ENCODE measurements at regions not wholly inside any gene's neighbourhood (a gene's known extent, or its start where the extent isn't known, plus 50 kb on each side); places are given as distances from the start of the nearest gene placed in this dataset.

DNA sequence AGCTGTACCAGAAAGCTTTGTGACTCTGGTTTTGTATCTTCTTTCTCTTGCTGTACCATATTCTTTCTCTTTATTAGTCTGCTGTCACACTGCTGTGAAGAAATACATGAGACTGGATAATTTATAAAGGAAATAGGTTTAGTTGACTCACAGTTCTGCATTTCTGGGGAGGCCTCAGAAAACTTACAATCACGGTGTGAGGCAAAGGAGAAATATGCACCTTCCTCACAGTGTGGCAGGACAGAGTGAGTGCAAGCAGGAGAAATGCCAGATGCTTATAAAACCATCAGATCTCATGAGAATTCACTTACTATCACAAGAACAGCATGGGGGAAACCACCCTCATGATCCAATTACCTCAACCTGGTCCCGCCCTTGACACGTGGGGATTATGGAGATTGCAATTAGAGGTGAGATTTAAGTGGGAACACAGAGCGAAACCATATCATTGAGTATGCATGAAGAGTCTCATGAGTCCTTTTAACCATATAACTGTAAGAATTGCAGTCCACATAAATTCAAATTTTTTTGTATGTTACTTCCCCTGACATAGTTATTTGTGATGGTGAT, 67.4 kb upstream of the INPP4B start:
- no peaks in the 10 kb centered on the region for H3K9me3 ChIP-seq (ENCODE audit: control insufficient read depth, low read depth, low read length)
- Mint-ChIP-seq H3K36me3 (ENCODE audit: insufficient read depth in 1 of 3, low read depth in 3 of 3) (no peaks in the 10 kb centered on the region; a peak in 1 of 7 replicates), H3K27me3 (ENCODE audit: low read depth) (no peaks in the 10 kb centered on the region), H3K4me3 (no peak overlapping the region), H3K4me1 (no peaks in the 10 kb centered on the region), H3K9me3 (peaks cover 0 to 3% of the 10 kb centered on the region in 2 experiments; a peak in 1 of 5 replicates), H3K27ac (no peak overlapping the region)
- H3K4ac ChIP-seq (ENCODE audit: low read depth, low read length): no peak overlapping the region
- no peak overlapping the region for H2AFZ ChIP-seq (ENCODE audit: low read length)
- TF ChIP-seq, protein P1, sequence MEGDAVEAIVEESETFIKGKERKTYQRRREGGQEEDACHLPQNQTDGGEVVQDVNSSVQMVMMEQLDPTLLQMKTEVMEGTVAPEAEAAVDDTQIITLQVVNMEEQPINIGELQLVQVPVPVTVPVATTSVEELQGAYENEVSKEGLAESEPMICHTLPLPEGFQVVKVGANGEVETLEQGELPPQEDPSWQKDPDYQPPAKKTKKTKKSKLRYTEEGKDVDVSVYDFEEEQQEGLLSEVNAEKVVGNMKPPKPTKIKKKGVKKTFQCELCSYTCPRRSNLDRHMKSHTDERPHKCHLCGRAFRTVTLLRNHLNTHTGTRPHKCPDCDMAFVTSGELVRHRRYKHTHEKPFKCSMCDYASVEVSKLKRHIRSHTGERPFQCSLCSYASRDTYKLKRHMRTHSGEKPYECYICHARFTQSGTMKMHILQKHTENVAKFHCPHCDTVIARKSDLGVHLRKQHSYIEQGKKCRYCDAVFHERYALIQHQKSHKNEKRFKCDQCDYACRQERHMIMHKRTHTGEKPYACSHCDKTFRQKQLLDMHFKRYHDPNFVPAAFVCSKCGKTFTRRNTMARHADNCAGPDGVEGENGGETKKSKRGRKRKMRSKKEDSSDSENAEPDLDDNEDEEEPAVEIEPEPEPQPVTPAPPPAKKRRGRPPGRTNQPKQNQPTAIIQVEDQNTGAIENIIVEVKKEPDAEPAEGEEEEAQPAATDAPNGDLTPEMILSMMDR (conservative IDR thresholded peaks at IDR 0.05): no peak
- H2BK12ac ChIP-seq (ENCODE audit: insufficient read length, low read depth, low read length): no peak overlapping the region
- no peaks in the 10 kb centered on the region for H3K23me2 ChIP-seq (ENCODE audit: insufficient read length, low read depth, low read length, poor library complexity, severe bottlenecking)
- no peak overlapping the region for H3K27ac ChIP-seq (ENCODE audit: insufficient read length, low read depth, low read length)
- H3K9ac ChIP-seq (ENCODE audit: extremely low read depth, insufficient read length, low read length): no peak overlapping the region
- H3K27me3 ChIP-seq (ENCODE audit: insufficient read depth, low read length): no peaks in the 10 kb centered on the region
- H3K79me2 ChIP-seq (ENCODE audit: insufficient read depth, low read length): no peaks in the 10 kb centered on the region
- H3K56ac ChIP-seq (ENCODE audit: insufficient read length, low read depth, low read length): no peak overlapping the region
- H2BK5ac ChIP-seq (ENCODE audit: insufficient read length, low read length): no peak overlapping the region
- H4K20me1 ChIP-seq (ENCODE audit: control insufficient read depth, insufficient read depth, insufficient read length): no peaks in the 10 kb centered on the region
- H4K8ac ChIP-seq (replicated peaks; ENCODE audit: insufficient read length, low read depth, low read length): no peak overlapping the region
- no peak overlapping the region for H2BK15ac ChIP-seq (ENCODE audit: low read depth, low read length)
- no peak overlapping the region for H3K4me2 ChIP-seq (ENCODE audit: insufficient read depth, insufficient read length, low read length)
- H4K5ac ChIP-seq (ENCODE audit: insufficient read length, low read depth, low read length): no peak overlapping the region
- H2BK20ac ChIP-seq (ENCODE audit: low read depth, low read length, poor library complexity, severe bottlenecking): no peak overlapping the region
- WGBS (ENCODE audit: extremely low coverage, insufficient read length, low lambda C conversion rate): no CpG with 5 or more reads among the region's 4 CpGs
- no peaks in the 10 kb centered on the region for H3K79me1 ChIP-seq (ENCODE audit: insufficient read depth, low read depth, low read length, poor library complexity, severe bottlenecking)
- H3K18ac ChIP-seq (ENCODE audit: insufficient read length, low read depth, low read length): no peak overlapping the region
- no peak overlapping the region for H2BK120ac ChIP-seq (ENCODE audit: low read depth, low read length, poor library complexity, severe bottlenecking)
- H2AK5ac ChIP-seq (ENCODE audit: insufficient read length, low read length): no peak overlapping the region
- no peak overlapping the region for H3K23ac ChIP-seq (ENCODE audit: insufficient read length, low read depth, low read length)
- no peaks in the 10 kb centered on the region for H3K4me1 ChIP-seq (ENCODE audit: insufficient read depth, low read length)
- no peak overlapping the region for H4K91ac ChIP-seq (ENCODE audit: insufficient read length, low read depth, low read length)
- no peak for DNase-seq
- no peak overlapping the region for H3T11ph ChIP-seq (ENCODE audit: low read length)
- H3K14ac ChIP-seq (ENCODE audit: insufficient read depth, low read length): no peak overlapping the region

Measured in H9 (cell line).